Endodermal cell (in vitro differentiated cells): ENCODE measurements at regions not wholly inside any gene's neighbourhood (a gene's known extent, or its start where the extent isn't known, plus 50 kb on each side); places are given as distances from the start of the nearest gene placed in this dataset.

Experiments
- DNase-seq: peaks from one replicate; pipeline ENCODE4 v3.0.0-alpha.2; 2017
- H3K27ac ChIP-seq: 2 replicates; pipeline ENCODE4 v1.5.1; 2013; ENCODE audit warnings: mild to moderate bottlenecking, low read depth, low read length, moderate library complexity
- H3K27me3 ChIP-seq: 2 replicates; pipeline ENCODE4 v1.6.1; 2013; ENCODE audit warnings: mild to moderate bottlenecking, low read length, moderate library complexity; ENCODE audit not compliant: insufficient read depth, control insufficient read depth, poor library complexity, severe bottlenecking
- H3K36me3 ChIP-seq: 2 replicates; pipeline ENCODE4 v1.7.0; 2013; ENCODE audit warnings: mild to moderate bottlenecking, low read length, moderate library complexity; ENCODE audit not compliant: control insufficient read depth, insufficient read depth
- H3K4me1 ChIP-seq: one replicate; pipeline ENCODE4 v1.7.0; 2013; ENCODE audit warnings: low read length; ENCODE audit not compliant: control insufficient read depth, insufficient read depth
- H3K4me3 ChIP-seq: 2 replicates; pipeline ENCODE4 v1.5.1; 2013; ENCODE audit warnings: mild to moderate bottlenecking, low read length, moderate library complexity
- H3K9ac ChIP-seq: 2 replicates; pipeline ENCODE4 v1.6.1; 2013; ENCODE audit warnings: mild to moderate bottlenecking, low read length, moderate library complexity; ENCODE audit not compliant: poor library complexity, severe bottlenecking; ENCODE audit errors: extremely low read depth
- H3K9me3 ChIP-seq: 2 replicates; pipeline ENCODE4 v1.6.1; 2013; ENCODE audit warnings: mild to moderate bottlenecking, low read length, moderate library complexity; ENCODE audit not compliant: control insufficient read depth
- H3K27ac Mint-ChIP-seq: 2 replicates; pipeline ENCODE4 v1.8.0; 2020; ENCODE audit warnings: mixed read lengths
- H3K27me3 Mint-ChIP-seq: 2 replicates; pipeline ENCODE4 v1.8.0; 2021; ENCODE audit warnings: mild to moderate bottlenecking, mixed read lengths; ENCODE audit not compliant: insufficient read depth
- H3K36me3 Mint-ChIP-seq: 2 replicates; pipeline ENCODE4 v1.8.0; 2020; ENCODE audit warnings: low read depth, mixed read lengths
- H3K4me1 Mint-ChIP-seq: 2 replicates; pipeline ENCODE4 v1.8.0; 2020; ENCODE audit warnings: mixed read lengths
- H3K4me3 Mint-ChIP-seq: 2 replicates; pipeline ENCODE4 v1.8.0; 2020; ENCODE audit warnings: mild to moderate bottlenecking, moderate library complexity, mixed read lengths
- H3K9me3 Mint-ChIP-seq: 2 replicates; pipeline ENCODE4 v1.8.0; 2020; ENCODE audit warnings: mild to moderate bottlenecking, mixed read lengths
- WGBS, 2 experiments: methylation state at CpG; one replicate each; pipeline versions ENCODE4 v1.1.5 to v1.1.7; 2013; ENCODE audit warnings: missing lambda C conversion rate in 2 of 2, mixed read lengths in 1 of 2; ENCODE audit not compliant: insufficient coverage in 1 of 2, insufficient read length in 1 of 2; 5-methylcytosine and 5-hydroxymethylcytosine counted together
- TF ChIP-seq, protein P1 (sequence below): fragments of 200-600 bp; sonication (generic); conservative IDR thresholded peaks from 2 replicates; pipeline ENCODE4 v1.5.0; 2021; ENCODE audit warnings: antibody characterized with exemption, mild to moderate bottlenecking

DNA sequence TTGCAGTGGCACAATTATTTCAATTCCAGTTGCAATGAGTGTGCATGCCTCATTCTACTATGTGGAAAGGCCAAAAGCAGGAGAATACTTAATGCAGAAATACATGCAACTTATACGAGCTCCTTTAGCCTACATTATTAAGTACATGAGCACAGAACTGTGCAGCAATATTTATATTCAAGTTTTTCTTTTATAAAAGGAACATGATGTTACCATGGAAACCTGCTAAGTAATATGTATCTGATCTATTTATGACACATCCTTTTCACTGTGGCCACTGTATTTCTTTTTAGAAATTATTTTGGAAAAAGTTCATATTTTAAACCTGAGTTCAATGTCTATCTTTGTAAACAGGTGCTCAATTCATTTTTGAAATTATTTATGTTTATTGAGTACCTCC lies 88.9 kb downstream of the ELAPOR2 start:
- no peaks in the 10 kb centered on the region for H3K27me3 Mint-ChIP-seq
- H3K36me3 Mint-ChIP-seq, result peaks cover 6% of the 10 kb centered on the region
- H3K27me3 ChIP-seq, result no peaks in the 10 kb centered on the region
- peaks cover 41% of the 10 kb centered on the region for H3K4me1 ChIP-seq
- no peak overlapping the region for H3K4me3 Mint-ChIP-seq
- WGBS, 2 experiments, result 91% methylated on average over 1 of the region's 1 CpG; no CpG with 5 or more reads in 1 of the 2 experiments
- no peak overlapping the region for H3K4me3 ChIP-seq
- H3K9me3 Mint-ChIP-seq, result no peaks in the 10 kb centered on the region
- H3K36me3 ChIP-seq, result no peaks in the 10 kb centered on the region
- no peak overlapping the region for H3K9ac ChIP-seq
- TF ChIP-seq, protein P1, sequence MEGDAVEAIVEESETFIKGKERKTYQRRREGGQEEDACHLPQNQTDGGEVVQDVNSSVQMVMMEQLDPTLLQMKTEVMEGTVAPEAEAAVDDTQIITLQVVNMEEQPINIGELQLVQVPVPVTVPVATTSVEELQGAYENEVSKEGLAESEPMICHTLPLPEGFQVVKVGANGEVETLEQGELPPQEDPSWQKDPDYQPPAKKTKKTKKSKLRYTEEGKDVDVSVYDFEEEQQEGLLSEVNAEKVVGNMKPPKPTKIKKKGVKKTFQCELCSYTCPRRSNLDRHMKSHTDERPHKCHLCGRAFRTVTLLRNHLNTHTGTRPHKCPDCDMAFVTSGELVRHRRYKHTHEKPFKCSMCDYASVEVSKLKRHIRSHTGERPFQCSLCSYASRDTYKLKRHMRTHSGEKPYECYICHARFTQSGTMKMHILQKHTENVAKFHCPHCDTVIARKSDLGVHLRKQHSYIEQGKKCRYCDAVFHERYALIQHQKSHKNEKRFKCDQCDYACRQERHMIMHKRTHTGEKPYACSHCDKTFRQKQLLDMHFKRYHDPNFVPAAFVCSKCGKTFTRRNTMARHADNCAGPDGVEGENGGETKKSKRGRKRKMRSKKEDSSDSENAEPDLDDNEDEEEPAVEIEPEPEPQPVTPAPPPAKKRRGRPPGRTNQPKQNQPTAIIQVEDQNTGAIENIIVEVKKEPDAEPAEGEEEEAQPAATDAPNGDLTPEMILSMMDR, result no peak
- no peak overlapping the region for H3K27ac ChIP-seq
- peaks cover 60% of the 10 kb centered on the region for H3K4me1 Mint-ChIP-seq
- no peak overlapping the region for H3K27ac Mint-ChIP-seq
- DNase-seq, result no peak
- H3K9me3 ChIP-seq, result no peaks in the 10 kb centered on the region

DNA sequence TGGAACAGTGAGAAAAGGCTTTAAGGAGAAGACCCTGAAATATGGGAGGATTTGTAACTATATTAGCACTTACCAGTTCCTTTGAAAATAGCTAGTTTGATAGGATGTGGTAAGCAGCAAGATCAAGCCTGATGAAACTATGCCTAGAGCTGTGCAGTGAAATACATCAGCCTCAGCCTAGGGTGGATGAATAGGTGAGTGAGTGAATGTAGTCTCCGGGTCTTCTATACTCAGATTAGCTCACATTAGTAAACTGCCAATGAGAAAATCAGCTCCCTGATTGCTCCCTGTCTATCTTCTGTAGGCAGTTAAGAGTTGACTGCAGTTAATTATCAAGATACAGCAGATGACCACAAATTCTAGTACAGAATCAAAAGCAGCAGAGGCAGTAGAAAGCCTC lies 89.6 kb downstream of the ELAPOR2 start:
- Histone ChIP-seq H3K27me3 (no peaks in the 10 kb centered on the region), H3K4me1 (peaks cover 37% of the 10 kb centered on the region), H3K9ac (no peak overlapping the region), H3K9me3 (no peaks in the 10 kb centered on the region), H3K27ac (no peak overlapping the region), H3K4me3 (no peak overlapping the region), H3K36me3 (no peaks in the 10 kb centered on the region)
- WGBS, 2 experiments, result 80% methylated on average over 1 of the region's 1 CpG; no CpG with 5 or more reads in 1 of the 2 experiments
- Mint-ChIP-seq H3K4me3 (no peak overlapping the region), H3K27ac (no peak overlapping the region), H3K27me3 (no peaks in the 10 kb centered on the region), H3K4me1 (peaks cover 63% of the 10 kb centered on the region), H3K9me3 (no peaks in the 10 kb centered on the region), H3K36me3 (peaks cover 6% of the 10 kb centered on the region)
- no peak for DNase-seq
- TF ChIP-seq, protein P1, result no peak

DNA sequence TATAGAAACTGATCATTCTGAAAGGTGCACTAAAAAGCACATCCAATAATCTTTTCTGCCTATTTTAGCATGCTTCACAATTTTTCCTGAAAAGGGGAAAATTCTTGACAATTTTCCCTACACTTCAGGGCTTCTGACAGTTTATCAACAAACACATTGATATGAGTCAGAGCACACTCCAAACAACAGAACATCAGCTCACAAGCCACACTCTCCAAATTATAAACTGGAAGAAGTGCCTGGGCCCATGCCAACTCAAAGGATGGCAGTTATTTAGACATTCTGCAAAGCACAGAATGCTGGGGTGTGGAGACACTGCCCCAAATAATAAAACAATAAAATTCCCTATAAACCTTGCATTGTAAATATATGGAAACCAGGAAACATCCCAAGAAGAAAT lies 90.8 kb downstream of the ELAPOR2 start:
- Mint-ChIP-seq H3K36me3 (peaks cover 6% of the 10 kb centered on the region), H3K4me1 (peaks cover 68% of the 10 kb centered on the region), H3K4me3 (no peak overlapping the region), H3K27me3 (no peaks in the 10 kb centered on the region), H3K9me3 (no peaks in the 10 kb centered on the region), H3K27ac (peak overlapping the region; percentile 44)
- Histone ChIP-seq H3K4me1 (peaks cover 38% of the 10 kb centered on the region), H3K4me3 (peak overlapping the region; percentile 6), H3K9ac (no peak overlapping the region), H3K27me3 (no peaks in the 10 kb centered on the region), H3K9me3 (no peaks in the 10 kb centered on the region), H3K27ac (no peak overlapping the region), H3K36me3 (no peaks in the 10 kb centered on the region)
- TF ChIP-seq, protein P1, result no peak
- DNase-seq, result no peak
